WTC11 (cell line): ENCODE measurements at regions not wholly inside any gene's neighbourhood (a gene's known extent, or its start where the extent isn't known, plus 50 kb on each side); places are given as distances from the start of the nearest gene placed in this dataset.

ENCODE experiments used
- ATAC-seq: fragments of 200-7000 bp; cut with Tn5 transposase; 2 replicates; pipeline ENCODE4 v1.10.0; 2021; ENCODE audit warnings: mild to moderate bottlenecking, moderate library complexity
- CTCF ChIA-PET: fragments of 300-600 bp; sonication (Branson Sonifier 250); formaldehyde crosslinking; loops from one replicate; lab custom pipeline; 2021; ENCODE audit warnings: antibody characterized with exemption; lab: Charles Lee
- POLR2A ChIA-PET: fragments of 350-600 bp; sonication (Branson Sonifier 250); formaldehyde crosslinking; loops from one replicate; lab custom pipeline; 2021; ENCODE audit warnings: antibody characterized with exemption; lab: Charles Lee
- DNase-seq: peaks from one replicate; pipeline ENCODE4 v3.0.0; 2021; ENCODE audit warnings: low spot score
- H3K27ac Mint-ChIP-seq: 2 replicates; pipeline ENCODE4 v1.8.0; 2021; ENCODE audit warnings: mixed read lengths
- H3K27me3 Mint-ChIP-seq: 2 replicates; pipeline ENCODE4 v1.8.0; 2021; ENCODE audit warnings: low read depth, mild to moderate bottlenecking, moderate library complexity, mixed read lengths
- H3K36me3 Mint-ChIP-seq: 2 replicates; pipeline ENCODE4 v1.8.0; 2021; ENCODE audit warnings: mixed read lengths
- H3K4me1 Mint-ChIP-seq: 2 replicates; pipeline ENCODE4 v1.8.0; 2022; ENCODE audit warnings: mixed read lengths
- H3K4me3 Mint-ChIP-seq: 2 replicates; pipeline ENCODE4 v1.8.0; 2021; ENCODE audit warnings: mild to moderate bottlenecking, moderate library complexity, mixed read lengths
- H3K9me3 Mint-ChIP-seq: 2 replicates; pipeline ENCODE4 v1.8.0; 2021; ENCODE audit warnings: mixed read lengths
- AR ChIP-seq: fragments of 250-450 bp; sonication (Bioruptor Pico); IDR thresholded peaks from 2 replicates; pipeline ENCODE4 v1.9.0; 2021; ENCODE audit warnings: mild to moderate bottlenecking
- ATF1 ChIP-seq: sonication (generic); formaldehyde crosslinking; IDR thresholded peaks from 2 replicates; pipeline ENCODE4 v1.8.1; 2023; ENCODE audit warnings: mild to moderate bottlenecking, moderate library complexity, missing genetic modification reagents
- CTCF ChIP-seq: fragments of 200-600 bp; IDR thresholded peaks from 2 replicates; pipeline ENCODE4 v1.8.0; 2022; ENCODE audit warnings: antibody characterized with exemption
- ELF4 ChIP-seq: sonication (generic); formaldehyde crosslinking; IDR thresholded peaks from 2 replicates; pipeline ENCODE4 v1.8.1; 2022; ENCODE audit warnings: low read depth, mild to moderate bottlenecking, moderate library complexity, missing genetic modification reagents
- FOXP1 ChIP-seq: sonication (generic); formaldehyde crosslinking; IDR thresholded peaks from 2 replicates; pipeline ENCODE4 v1.8.0; 2022; ENCODE audit warnings: missing genetic modification reagents, mild to moderate bottlenecking, moderate library complexity, borderline replicate concordance
- JAZF1 ChIP-seq: fragments of 250-450 bp; sonication (Bioruptor Pico); IDR thresholded peaks from 2 replicates; pipeline ENCODE4 v1.9.0; 2021; ENCODE audit warnings: moderate library complexity, mild to moderate bottlenecking, inconsistent platforms
- MXD4 ChIP-seq: fragments of 250-450 bp; sonication (Bioruptor Pico); IDR thresholded peaks from 2 replicates; pipeline ENCODE4 v1.8.0; 2021; ENCODE audit warnings: mild to moderate bottlenecking, moderate library complexity, borderline replicate concordance
- NFATC4 ChIP-seq: fragments of 250-450 bp; sonication (Bioruptor Pico); IDR thresholded peaks from 2 replicates; pipeline ENCODE4 v1.9.0; 2021; ENCODE audit warnings: mild to moderate bottlenecking
- NFE2L1 ChIP-seq: sonication (generic); formaldehyde crosslinking; IDR thresholded peaks from 2 replicates; pipeline ENCODE4 v1.8.1; 2023; ENCODE audit warnings: missing genetic modification reagents
- NFYB ChIP-seq: sonication (generic); formaldehyde crosslinking; conservative IDR thresholded peaks from 2 replicates; pipeline ENCODE4 v1.8.0; 2022; ENCODE audit warnings: low read depth, missing genetic modification reagents
- TEAD1 ChIP-seq: sonication (generic); formaldehyde crosslinking; IDR thresholded peaks from 2 replicates; pipeline ENCODE4 v1.8.0; 2022; ENCODE audit warnings: mild to moderate bottlenecking, missing genetic modification reagents
- ZMAT4 ChIP-seq: fragments of 250-450 bp; sonication (Bioruptor Pico); IDR thresholded peaks from 2 replicates; pipeline ENCODE4 v1.9.0; 2021; ENCODE audit warnings: mild to moderate bottlenecking
- ZNF121 ChIP-seq: sonication (generic); formaldehyde crosslinking; IDR thresholded peaks from 2 replicates; pipeline ENCODE4 v1.8.0; 2023; ENCODE audit warnings: missing genetic modification reagents
- ZNF423 ChIP-seq: fragments of 250-450 bp; sonication (Bioruptor Pico); IDR thresholded peaks from 2 replicates; pipeline ENCODE4 v2.1.2; 2022; ENCODE audit warnings: mild to moderate bottlenecking, moderate library complexity
- ZNF671 ChIP-seq: fragments of 250-450 bp; sonication (Bioruptor Pico); IDR thresholded peaks from 2 replicates; pipeline ENCODE4 v1.8.0; 2021; ENCODE audit warnings: mild to moderate bottlenecking

- TF ChIP-seq CTCF (no peak), ATF1 (CRISPR knock-in tag) (no peak), NFYB (CRISPR knock-in tag) (no peak), ZNF671 (CRISPR knock-in tag) (no peak), NFATC4 (CRISPR knock-in tag) (no peak), MXD4 (CRISPR knock-in tag) (no peak), ZMAT4 (CRISPR knock-in tag) (no peak), TEAD1 (no peak), JAZF1 (CRISPR knock-in tag) (no peak)
Observed at GRCh38 chr12:33586576-33586975, 147.0 kb upstream of the SYT10 start (continued).

- peak overlapping the region; percentile 74 for H3K27ac Mint-ChIP-seq
- DNase-seq (no peak), ATAC-seq (no peak)
- H3K9me3 Mint-ChIP-seq: no peaks in the 10 kb centered on the region
- no peak overlapping the region; the same call in 1 of the 2 replicates for H3K4me3 Mint-ChIP-seq
- no peaks in the 10 kb centered on the region for H3K27me3 Mint-ChIP-seq
- TF ChIP-seq FOXP1 (CRISPR knock-in tag) (no peak), AR (no peak), ZNF121 (CRISPR knock-in tag) (no peak), ELF4 (CRISPR knock-in tag) (no peak), ZNF423 (CRISPR knock-in tag) (no peak)
- no peaks in the 10 kb centered on the region for H3K36me3 Mint-ChIP-seq
- peaks cover 42% of the 10 kb centered on the region for H3K4me1 Mint-ChIP-seq
- ChIA-PET CTCF (no interaction called here), POLR2A (no interaction called here)
Observed at GRCh38 chr12:33587354-33587753, 147.7 kb upstream of the SYT10 start.

GRCh38 chr12:33587784-33588712, 148.4 kb upstream of the SYT10 start:
- Mint-ChIP-seq H3K27me3 (no peaks in the 10 kb centered on the region), H3K9me3 (no peaks in the 10 kb centered on the region), H3K36me3 (no peaks in the 10 kb centered on the region), H3K4me3 (peak overlapping the region; percentile 15), H3K27ac (peak overlapping the region; percentile 52; the same call in 1 of the 2 replicates), H3K4me1 (peaks cover 42% of the 10 kb centered on the region)
- POLR2A ChIA-PET: no interaction called here
- CTCF ChIA-PET: interaction anchor here (0.7 to 1.1 kb wide), 4 partner anchors 13 to 832 kb away, joined by 3 to 4 read pairs (median 3); partner anchors contain the start of gene YARS2
- TF ChIP-seq ZMAT4 (CRISPR knock-in tag) (no peak), NFE2L1 (0 out of 2 replicates have a peak, but pooled peaks have one; percentile 58)
- ATAC-seq (peak; percentile 92), DNase-seq (peak; percentile 20)
